SK-N-SH (cell line): ENCODE measurements at regions not wholly inside any gene's neighbourhood (a gene's known extent, or its start where the extent isn't known, plus 50 kb on each side); places are given as distances from the start of the nearest gene placed in this dataset.
A peak's percentile ranks its signal among the peaks of the same experiment; 100 is the strongest.

Experiments used
- CTCF ChIA-PET: fragments of 300-600, 350-600 bp; formaldehyde crosslinking; extraction: SDS; loops from one replicate; lab custom pipeline; 2021; lab: Yijun Ruan, JAX
- POLR2A ChIA-PET: fragments of 350-600 bp; sonication (Branson Sonifier 250); formaldehyde crosslinking; extraction: SDS; loops from one replicate; lab custom pipeline; 2020; ENCODE audit warnings: antibody characterized with exemption, inconsistent platforms; lab: Yijun Ruan, JAX
- DNase-seq: peaks from one replicate; pipeline ENCODE4 v3.0.0; 2012
- H2AFZ ChIP-seq: fragments of 200-600 bp; sonication (generic); 2 replicates; pipeline ENCODE4 v1.8.1; 2016; ENCODE audit warnings: antibody characterized with exemption, mild to moderate bottlenecking, low read depth
- H3F3A ChIP-seq: fragments of 200-600 bp; sonication (generic); replicated peaks from 2 replicates; pipeline ENCODE3; 2016; ENCODE audit warnings: antibody characterized with exemption, mild to moderate bottlenecking; ENCODE audit not compliant: insufficient read depth
- H3K27ac ChIP-seq, 2 experiments: fragments of 200-500 bp in 1 of 2; fragments of 200-600 bp in 1 of 2; sonication (Bioruptor generic) in 1 of 2; sonication (generic), shearing (Covaris generic) in 1 of 2; 2 replicates each; pipeline versions ENCODE4 v1.5.1 to v1.6.1; 2014 to 2016; ENCODE audit warnings: low read depth in 2 of 2, inconsistent platforms in 1 of 2, low read length in 1 of 2, mild to moderate bottlenecking in 1 of 2, mixed read lengths in 1 of 2
- H3K27me3 ChIP-seq: fragments of 200-600 bp; sonication (generic), shearing (Covaris generic); 2 replicates; pipeline ENCODE4 v1.6.1; 2016; ENCODE audit warnings: mixed run types; ENCODE audit not compliant: insufficient read depth
- H3K36me3 ChIP-seq, 2 experiments: fragments of 200-500 bp in 1 of 2; fragments of 200-600 bp in 1 of 2; sonication (Bioruptor generic) in 1 of 2; sonication (generic) in 1 of 2; replicated peaks in 1 of 2; 2 replicates each; pipeline versions ENCODE3 to v1.5.1; 2014 to 2016; ENCODE audit warnings: low read length in 1 of 2, mild to moderate bottlenecking in 1 of 2; ENCODE audit not compliant: insufficient read depth in 2 of 2, control insufficient read depth in 1 of 2
- H3K4me1 ChIP-seq, 2 experiments: fragments of 200-500 bp in 1 of 2; fragments of 200-600 bp in 1 of 2; sonication (Bioruptor generic) in 1 of 2; sonication (generic), shearing (Covaris generic) in 1 of 2; 2 replicates each; pipeline versions ENCODE4 v1.5.1 to v1.6.1; 2014 to 2016; ENCODE audit warnings: low read depth in 1 of 2, low read length in 1 of 2, mixed run types in 1 of 2; ENCODE audit not compliant: insufficient read depth in 2 of 2, control insufficient read depth in 1 of 2
- H3K4me2 ChIP-seq: fragments of 200-600 bp; sonication (generic), shearing (Covaris generic); 2 replicates; pipeline ENCODE4 v1.6.1; 2017; ENCODE audit warnings: mixed run types
- H3K4me3 ChIP-seq, 2 experiments: fragments of 200-500 bp in 1 of 2; fragments of 200-600 bp in 1 of 2; sonication (Bioruptor generic) in 1 of 2; sonication (generic), shearing (Covaris generic) in 1 of 2; 2 replicates each; pipeline versions ENCODE4 v1.5.1 to v1.8.1; 2014 to 2016; ENCODE audit warnings: low read depth in 2 of 2, inconsistent platforms in 1 of 2, low read length in 1 of 2, mild to moderate bottlenecking in 1 of 2, mixed read lengths in 1 of 2, moderate library complexity in 1 of 2
- H3K79me2 ChIP-seq: fragments of 200-600 bp; sonication (generic); 2 replicates; pipeline ENCODE4 v1.8.1; 2017; ENCODE audit warnings: mild to moderate bottlenecking; ENCODE audit not compliant: insufficient read depth
- H3K9ac ChIP-seq: fragments of 200-600 bp; sonication (generic); 2 replicates; pipeline ENCODE4 v1.6.1; 2017; ENCODE audit warnings: mixed run types
- H3K9me2 ChIP-seq: fragments of 200-600 bp; sonication (generic); 2 replicates; pipeline ENCODE4 v1.6.1; 2017; ENCODE audit warnings: mixed run types
- H3K9me3 ChIP-seq: fragments of 200-600 bp; sonication (generic); 2 replicates; pipeline ENCODE4 v1.6.1; 2017; ENCODE audit warnings: mixed run types, mild to moderate bottlenecking, moderate library complexity
- H4K20me1 ChIP-seq: fragments of 200-600 bp; sonication (generic); 2 replicates; pipeline ENCODE4 v1.6.1; 2017; ENCODE audit warnings: mild to moderate bottlenecking, mixed run types; ENCODE audit not compliant: insufficient read depth
- IRF3 ChIP-seq: fragments of 150-350 bp; IDR thresholded peaks from 2 replicates; pipeline ENCODE4 v1.6.1; 2016; ENCODE audit warnings: mild to moderate bottlenecking, low read depth, low read length
- NRF1 ChIP-seq: IDR thresholded peaks from 2 replicates; pipeline ENCODE4 v1.6.1; 2012; ENCODE audit warnings: low read depth, mild to moderate bottlenecking, low read length
- RCOR1 ChIP-seq: fragments of 150-350 bp; IDR thresholded peaks from 2 replicates; pipeline ENCODE4 v1.6.1; 2017; ENCODE audit warnings: antibody characterized with exemption, low read length
- RFX5 ChIP-seq: IDR thresholded peaks from 2 replicates; pipeline ENCODE4 v1.6.1; 2012; ENCODE audit warnings: mild to moderate bottlenecking, improper control_type of control experiment, low read length
- RXRA ChIP-seq: IDR thresholded peaks from 2 replicates; pipeline ENCODE4 v1.4.0; 2012; ENCODE audit warnings: low read depth, mild to moderate bottlenecking, borderline replicate concordance
- TCF12 ChIP-seq: IDR thresholded peaks from 2 replicates; pipeline ENCODE4 v1.4.0; 2012
- WGBS: methylation state at CpG from one replicate; pipeline ENCODE4 v1.1.6; 2017; ENCODE audit warnings: low lambda C conversion rate; 5-methylcytosine and 5-hydroxymethylcytosine counted together
- TF ChIP-seq, protein P1 (sequence below): IDR thresholded peaks from 2 replicates; pipeline ENCODE4 v1.4.0; 2012; ENCODE audit warnings: low read depth, borderline replicate concordance

DNA sequence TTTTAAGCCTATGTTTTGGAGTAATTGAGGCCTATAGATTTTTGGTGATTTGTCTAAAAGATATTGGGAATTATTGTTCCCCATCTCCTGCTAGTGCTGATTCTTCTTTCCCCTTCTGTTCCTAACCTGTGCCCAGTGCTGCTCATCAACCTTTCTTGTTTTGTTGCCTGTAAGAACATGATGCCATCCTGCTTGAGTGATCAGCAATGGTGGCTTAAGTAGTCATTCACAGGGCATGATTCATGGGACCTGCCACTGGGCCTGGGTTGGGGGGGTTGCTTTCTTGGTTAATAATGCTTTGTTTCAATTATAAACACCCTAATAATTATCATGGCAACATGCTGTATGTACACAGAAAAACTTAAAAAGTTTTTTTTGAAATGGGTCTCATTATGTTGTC, 562.9 kb upstream of the SETBP1 start:
- H3F3A ChIP-seq: no peaks in the 10 kb centered on the region
- H3K36me3 ChIP-seq: no peaks in the 10 kb centered on the region
- ChIA-PET CTCF (interaction anchor here (2.1 kb wide), 1 partner anchor 12 kb away, joined by 7 read pairs; no protein-coding TSS in a partner anchor), POLR2A (no interaction called here)
- no peak overlapping the region for H3K9ac ChIP-seq
- H3K79me2 ChIP-seq: no peaks in the 10 kb centered on the region
- no peaks in the 10 kb centered on the region for H4K20me1 ChIP-seq
- H3K27me3 ChIP-seq: no peaks in the 10 kb centered on the region
- no peak for TF ChIP-seq RCOR1
- TF ChIP-seq, protein P1, sequence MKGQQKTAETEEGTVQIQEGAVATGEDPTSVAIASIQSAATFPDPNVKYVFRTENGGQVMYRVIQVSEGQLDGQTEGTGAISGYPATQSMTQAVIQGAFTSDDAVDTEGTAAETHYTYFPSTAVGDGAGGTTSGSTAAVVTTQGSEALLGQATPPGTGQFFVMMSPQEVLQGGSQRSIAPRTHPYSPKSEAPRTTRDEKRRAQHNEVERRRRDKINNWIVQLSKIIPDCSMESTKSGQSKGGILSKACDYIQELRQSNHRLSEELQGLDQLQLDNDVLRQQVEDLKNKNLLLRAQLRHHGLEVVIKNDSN: no peak
- TF ChIP-seq, all 33 proteins: peak for 0
- Histone ChIP-seq H3K27ac (no peak overlapping the region), H3K4me1 (no peaks in the 10 kb centered on the region; a peak in 1 of 4 replicates), H3K4me2 (no peak overlapping the region), H2AFZ (no peak overlapping the region), H3K4me3 (no peak overlapping the region), H3K9me3 (no peaks in the 10 kb centered on the region), H3K9me2 (no peaks in the 10 kb centered on the region)
- DNase-seq: no peak

- H3K27me3 ChIP-seq: no peaks in the 10 kb centered on the region
- H3K4me3 ChIP-seq: no peak overlapping the region
- H3K4me2 ChIP-seq: no peak overlapping the region
- no peak for DNase-seq
- H3K9ac ChIP-seq: no peak overlapping the region
- no peaks in the 10 kb centered on the region for H3K79me2 ChIP-seq
- TF ChIP-seq TCF12: peak; percentile 19; the same call in 1 of the 2 replicates
- no peak for TF ChIP-seq RFX5
- TF ChIP-seq, all 33 proteins: peak for 1
- H3K27ac ChIP-seq: no peak overlapping the region; a peak in 2 of 4 replicates
- H3K4me1 ChIP-seq: no peaks in the 10 kb centered on the region; a peak in 1 of 4 replicates
- no peaks in the 10 kb centered on the region for H3K9me3 ChIP-seq
- WGBS: 81% methylated on average over 2 of the region's 2 CpGs
- H2AFZ ChIP-seq: no peak overlapping the region
- H3F3A ChIP-seq: no peaks in the 10 kb centered on the region
- CTCF ChIA-PET: interaction anchor here (0.7 to 2.1 kb wide), 3 partner anchors 10 to 118 kb away, joined by 3 to 7 read pairs (median 4); no protein-coding TSS in a partner anchor
- POLR2A ChIA-PET: no interaction called here
- no peaks in the 10 kb centered on the region for H4K20me1 ChIP-seq
- H3K36me3 ChIP-seq: no peaks in the 10 kb centered on the region
- no peaks in the 10 kb centered on the region for H3K9me2 ChIP-seq
Observed at GRCh38 chr18:44119607-44120006, 561.1 kb upstream of the SETBP1 start.

GRCh38 chr18:44123743-44124142, 556.9 kb upstream of the SETBP1 start:
- no peak overlapping the region for H3K4me2 ChIP-seq
- H3K36me3 ChIP-seq: no peaks in the 10 kb centered on the region
- H3K4me3 ChIP-seq: no peak overlapping the region
- no peaks in the 10 kb centered on the region for H4K20me1 ChIP-seq
- no peak overlapping the region for H2AFZ ChIP-seq
- H3F3A ChIP-seq: no peaks in the 10 kb centered on the region
- H3K27me3 ChIP-seq: no peaks in the 10 kb centered on the region
- no peaks in the 10 kb centered on the region for H3K9me2 ChIP-seq
- no peaks in the 10 kb centered on the region for H3K9me3 ChIP-seq
- ChIA-PET CTCF (interaction anchor here (1.0 kb wide), 1 partner anchor 203 kb away, joined by 4 read pairs; no protein-coding TSS in a partner anchor), POLR2A (no interaction called here)
- DNase-seq: no peak
- H3K9ac ChIP-seq: no peak overlapping the region
- no peak for TF ChIP-seq NRF1
- 0 out of 2 replicates have a peak, but pooled peaks have one; percentile 6 for TF ChIP-seq TCF12
- no peak for TF ChIP-seq RXRA
- no peak for TF ChIP-seq IRF3
- WGBS: 88% methylated on average over 2 of the region's 2 CpGs
- no peaks in the 10 kb centered on the region; a peak in 2 of 4 replicates for H3K4me1 ChIP-seq
- no peaks in the 10 kb centered on the region for H3K79me2 ChIP-seq
- H3K27ac ChIP-seq: no peak overlapping the region
